ENCODE measurements at regions not wholly inside any gene's neighbourhood (a gene's known extent, or its start where the extent isn't known, plus 50 kb on each side); places are given as distances from the start of the nearest gene placed in this dataset.

GRCh38 chr3:118059096-118059495 is 975.5 kb downstream of the IGSF11 start:
- no peak for TF ChIP-seq SNAI2 (CRISPR knock-in tag; IDR thresholded peaks at IDR 0.05)
- no peak for TF ChIP-seq OSR1 (CRISPR knock-in tag; IDR thresholded peaks at IDR 0.05)
- no peak for TF ChIP-seq POU6F1 (CRISPR knock-in tag; IDR thresholded peaks at IDR 0.05; ENCODE audit: borderline replicate concordance, low read depth)
- no peak for ATAC-seq

GRCh38 chr3:118067439-118067838 is 967.2 kb downstream of the IGSF11 start:
- TF ChIP-seq CREB5 (CRISPR knock-in tag; IDR thresholded peaks at IDR 0.05; ENCODE audit: low read depth), result no peak
- TF ChIP-seq ZNF70 (CRISPR knock-in tag; IDR thresholded peaks at IDR 0.05), result no peak
- no peak for TF ChIP-seq PPARA (CRISPR knock-in tag; IDR thresholded peaks at IDR 0.05; ENCODE audit: borderline replicate concordance)
- TF ChIP-seq TOX (CRISPR knock-in tag; IDR thresholded peaks at IDR 0.05; ENCODE audit: borderline replicate concordance), result no peak
- TF ChIP-seq, protein P1, sequence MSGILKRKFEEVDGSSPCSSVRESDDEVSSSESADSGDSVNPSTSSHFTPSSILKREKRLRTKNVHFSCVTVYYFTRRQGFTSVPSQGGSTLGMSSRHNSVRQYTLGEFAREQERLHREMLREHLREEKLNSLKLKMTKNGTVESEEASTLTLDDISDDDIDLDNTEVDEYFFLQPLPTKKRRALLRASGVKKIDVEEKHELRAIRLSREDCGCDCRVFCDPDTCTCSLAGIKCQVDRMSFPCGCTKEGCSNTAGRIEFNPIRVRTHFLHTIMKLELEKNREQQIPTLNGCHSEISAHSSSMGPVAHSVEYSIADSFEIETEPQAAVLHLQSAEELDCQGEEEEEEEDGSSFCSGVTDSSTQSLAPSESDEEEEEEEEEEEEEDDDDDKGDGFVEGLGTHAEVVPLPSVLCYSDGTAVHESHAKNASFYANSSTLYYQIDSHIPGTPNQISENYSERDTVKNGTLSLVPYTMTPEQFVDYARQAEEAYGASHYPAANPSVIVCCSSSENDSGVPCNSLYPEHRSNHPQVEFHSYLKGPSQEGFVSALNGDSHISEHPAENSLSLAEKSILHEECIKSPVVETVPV (CRISPR knock-in tag; IDR thresholded peaks at IDR 0.05), result no peak
- TF ChIP-seq ARNTL (CRISPR knock-in tag; IDR thresholded peaks at IDR 0.05; ENCODE audit: borderline replicate concordance, low read depth), result no peak
- TF ChIP-seq ZNF565 (CRISPR knock-in tag; conservative IDR thresholded peaks at IDR 0.05; ENCODE audit: low read depth), result no peak
- TF ChIP-seq ZNF8 (CRISPR knock-in tag; IDR thresholded peaks at IDR 0.05), result no peak

DNA sequence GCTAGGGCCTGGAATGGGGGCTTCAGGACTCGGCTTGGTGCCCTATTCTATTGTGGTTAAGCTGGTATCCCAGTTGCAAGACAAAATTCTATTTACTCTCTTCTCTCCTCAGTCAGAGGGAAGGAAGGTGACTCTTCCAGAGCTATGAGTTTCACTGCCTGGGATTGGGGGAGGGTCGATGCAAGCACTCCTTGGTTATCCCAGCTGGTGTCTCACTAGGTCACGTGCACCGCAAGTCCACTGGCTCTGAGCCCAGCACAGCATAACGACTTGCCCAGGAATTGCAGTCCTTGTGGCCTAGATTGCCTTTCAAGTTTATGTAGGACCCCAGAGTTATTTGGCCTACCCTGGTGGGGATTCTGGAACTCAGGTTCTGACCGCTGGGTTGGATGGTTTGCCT is 958.8 kb downstream of the IGSF11 start:
- no peak for ATAC-seq
- TF ChIP-seq ESRRG (CRISPR knock-in tag; IDR thresholded peaks at IDR 0.05) (no peak), SNAI2 (CRISPR knock-in tag; IDR thresholded peaks at IDR 0.05) (no peak), OSR1 (CRISPR knock-in tag; IDR thresholded peaks at IDR 0.05) (no peak), ZC3H10 (CRISPR knock-in tag; IDR thresholded peaks at IDR 0.05) (no peak), GLIS3 (CRISPR knock-in tag; IDR thresholded peaks at IDR 0.05) (no peak), PATZ1 (CRISPR knock-in tag; IDR thresholded peaks at IDR 0.05; ENCODE audit: borderline replicate concordance) (no peak), POU6F1 (CRISPR knock-in tag; IDR thresholded peaks at IDR 0.05; ENCODE audit: borderline replicate concordance, low read depth) (no peak), CSDC2 (CRISPR knock-in tag; IDR thresholded peaks at IDR 0.05) (no peak), ZFP3 (CRISPR knock-in tag; IDR thresholded peaks at IDR 0.05) (no peak), RARB (CRISPR knock-in tag; IDR thresholded peaks at IDR 0.05) (no peak), TOX (CRISPR knock-in tag; IDR thresholded peaks at IDR 0.05; ENCODE audit: borderline replicate concordance) (no peak)

More at GRCh38 chr3:118067439-118067838, 967.2 kb downstream of the IGSF11 start:
- no peak for ATAC-seq

- ATAC-seq, result no peak
- no peak for TF ChIP-seq CREB5 (CRISPR knock-in tag; IDR thresholded peaks at IDR 0.05; ENCODE audit: low read depth)
- no peak for TF ChIP-seq BACH2 (CRISPR knock-in tag; IDR thresholded peaks at IDR 0.05; ENCODE audit: borderline replicate concordance)
- no peak for TF ChIP-seq ZFP3 (CRISPR knock-in tag; IDR thresholded peaks at IDR 0.05)
- no peak for TF ChIP-seq OSR1 (CRISPR knock-in tag; IDR thresholded peaks at IDR 0.05)
- no peak for TF ChIP-seq ISL1 (CRISPR knock-in tag; IDR thresholded peaks at IDR 0.05)
- TF ChIP-seq GLIS3 (CRISPR knock-in tag; IDR thresholded peaks at IDR 0.05), result no peak
- TF ChIP-seq ZNF70 (CRISPR knock-in tag; IDR thresholded peaks at IDR 0.05), result no peak
- TF ChIP-seq RARB (CRISPR knock-in tag; IDR thresholded peaks at IDR 0.05), result no peak
- TF ChIP-seq, protein P1 (CRISPR knock-in tag; IDR thresholded peaks at IDR 0.05), result no peak
- no peak for TF ChIP-seq CSDC2 (CRISPR knock-in tag; IDR thresholded peaks at IDR 0.05)
- TF ChIP-seq ZNF8 (CRISPR knock-in tag; IDR thresholded peaks at IDR 0.05), result no peak
- no peak for TF ChIP-seq ESRRG (CRISPR knock-in tag; IDR thresholded peaks at IDR 0.05)
- TF ChIP-seq TOX (CRISPR knock-in tag; IDR thresholded peaks at IDR 0.05; ENCODE audit: borderline replicate concordance), result no peak
- TF ChIP-seq ZC3H10 (CRISPR knock-in tag; IDR thresholded peaks at IDR 0.05), result no peak
- no peak for TF ChIP-seq ZFP30 (CRISPR knock-in tag; IDR thresholded peaks at IDR 0.05)
- no peak for TF ChIP-seq PPARA (CRISPR knock-in tag; IDR thresholded peaks at IDR 0.05; ENCODE audit: borderline replicate concordance)
- no peak for TF ChIP-seq ZNF565 (CRISPR knock-in tag; conservative IDR thresholded peaks at IDR 0.05; ENCODE audit: low read depth)
Measured at GRCh38 chr3:118077332-118077731, 957.3 kb downstream of the IGSF11 start.

Data from SK-N-SH treated with all-trans-retinoic acid at 6 μM for 48 hours (cell line).